ENCODE measurements at regions not wholly inside any gene's neighbourhood (a gene's known extent, or its start where the extent isn't known, plus 50 kb on each side); places are given as distances from the start of the nearest gene placed in this dataset.

GRCh38 chr16:35754391-35755369 lies 2295.3 kb downstream of the TP53TG3F start:
- H3K4me1 ChIP-seq (ENCODE audit: control insufficient read depth, insufficient read depth, low read length): no peaks in the 10 kb centered on the region
- intact Hi-C loops (cut with micrococcal nuclease; ENCODE audit: unreplicated experiment): no loop called here
- TF ChIP-seq TCF7L2 (IDR thresholded peaks at IDR 0.05; ENCODE audit: low read depth, low read length): no peak
- TF ChIP-seq POLR2AphosphoS5 (IDR thresholded peaks at IDR 0.05; ENCODE audit: low read depth, low read length): no peak
- no peak for TF ChIP-seq REST (IDR thresholded peaks at IDR 0.05; ENCODE audit: insufficient read depth in 1 of 2, low read depth in 2 of 2, low read length in 1 of 2)
- no peak for TF ChIP-seq CTCF (IDR thresholded peaks at IDR 0.05)
- TF ChIP-seq SIN3A (IDR thresholded peaks at IDR 0.05; ENCODE audit: borderline replicate concordance, insufficient read depth, low read depth, low read length): no peak
- DNase-seq (ENCODE audit: low read depth, low spot score) (no peak), ATAC-seq (no peak)
- BruUV-seq (replicated peaks): no TSS peak
- no peaks in the 10 kb centered on the region for H3K36me3 ChIP-seq (ENCODE audit: control insufficient read depth, insufficient read depth, low read length)
- ChIA-PET POLR2A (no interaction called here), CTCF (no interaction called here)
- H3K9me3 ChIP-seq (ENCODE audit: control insufficient read depth, insufficient read depth, low read depth, low read length): no peaks in the 10 kb centered on the region
- no peaks in the 10 kb centered on the region for H3K27me3 ChIP-seq (ENCODE audit: control insufficient read depth, insufficient read depth, low read length)
- H3K4me3 ChIP-seq (ENCODE audit: low read depth in 2 of 2, low read length in 2 of 2): no peak overlapping the region
- H3K27ac ChIP-seq (ENCODE audit: low read length): no peak overlapping the region
- in situ Hi-C loops (cut with HindIII; ENCODE audit: low pct_unique_long_range_greater_than_20kb, low sequenced_read_pairs): no loop called here

GRCh38 chr16:35788381-35788780 lies 2329.0 kb downstream of the TP53TG3F start:
- intact Hi-C loops (cut with micrococcal nuclease; ENCODE audit: unreplicated experiment) (no loop called here), in situ Hi-C loops (cut with HindIII; ENCODE audit: low pct_unique_long_range_greater_than_20kb, low sequenced_read_pairs) (no loop called here)
- ChIA-PET POLR2A (no interaction called here), CTCF (no interaction called here)
- Histone ChIP-seq H3K27me3 (ENCODE audit: control insufficient read depth, insufficient read depth, low read length) (no peaks in the 10 kb centered on the region), H3K27ac (ENCODE audit: low read length) (no peak overlapping the region), H3K9me3 (ENCODE audit: control insufficient read depth, insufficient read depth, low read depth, low read length) (no peaks in the 10 kb centered on the region), H3K36me3 (ENCODE audit: control insufficient read depth, insufficient read depth, low read length) (no peaks in the 10 kb centered on the region), H3K4me3 (ENCODE audit: low read depth in 2 of 2, low read length in 2 of 2) (no peak overlapping the region), H3K4me1 (ENCODE audit: control insufficient read depth, insufficient read depth, low read length) (no peaks in the 10 kb centered on the region)
- TF ChIP-seq POLR2AphosphoS5 (IDR thresholded peaks at IDR 0.05; ENCODE audit: low read depth, low read length): no peak
- no peak for TF ChIP-seq SIN3A (IDR thresholded peaks at IDR 0.05; ENCODE audit: borderline replicate concordance, insufficient read depth, low read depth, low read length)
- no peak for TF ChIP-seq TCF7L2 (IDR thresholded peaks at IDR 0.05; ENCODE audit: low read depth, low read length)
- no peak for TF ChIP-seq REST (IDR thresholded peaks at IDR 0.05; ENCODE audit: insufficient read depth in 1 of 2, low read depth in 2 of 2, low read length in 1 of 2)
- TF ChIP-seq CTCF (IDR thresholded peaks at IDR 0.05): no peak
- no peak for ATAC-seq
- BruUV-seq (replicated peaks): no TSS peak
- DNase-seq (ENCODE audit: low read depth, low spot score): no peak

Measured in Panc1 (cell line).